ENCODE measurements at regions not wholly inside any gene's neighbourhood (a gene's known extent, or its start where the extent isn't known, plus 50 kb on each side); places are given as distances from the start of the nearest gene placed in this dataset.

DNA sequence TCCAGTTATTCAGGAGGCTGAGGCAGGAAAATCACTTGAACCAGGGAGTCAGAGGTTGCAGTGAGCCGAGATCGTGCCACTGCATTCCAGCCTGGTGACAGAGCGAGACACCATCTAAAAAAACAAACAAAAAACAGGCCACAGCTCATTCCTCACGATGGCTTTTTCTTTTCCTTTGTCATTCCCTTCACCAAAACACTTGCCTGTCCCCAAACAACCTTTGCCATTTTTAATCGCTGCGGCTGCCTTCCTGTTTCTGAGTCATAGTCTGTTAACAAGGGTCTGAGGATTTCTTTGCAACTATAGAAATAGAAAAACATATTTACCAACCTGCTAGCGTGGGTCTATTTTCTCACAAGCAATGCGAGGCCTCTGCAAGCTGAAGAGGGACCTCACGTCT is 123.0 kb upstream of the FSTL4 start:
- Histone ChIP-seq H3K36me3 (no peaks in the 10 kb centered on the region), H3K27me3 (no peaks in the 10 kb centered on the region), H3K4me1 (no peaks in the 10 kb centered on the region), H3K4me3 (no peak overlapping the region), H3K27ac (peak overlapping the region in 1 of 4 donors; percentile 54), H3K9me3 (no peaks in the 10 kb centered on the region)
- ATAC-seq (ENCODE audit: low FRiP score in 2 of 2), result no peak
- TF ChIP-seq, protein P1, sequence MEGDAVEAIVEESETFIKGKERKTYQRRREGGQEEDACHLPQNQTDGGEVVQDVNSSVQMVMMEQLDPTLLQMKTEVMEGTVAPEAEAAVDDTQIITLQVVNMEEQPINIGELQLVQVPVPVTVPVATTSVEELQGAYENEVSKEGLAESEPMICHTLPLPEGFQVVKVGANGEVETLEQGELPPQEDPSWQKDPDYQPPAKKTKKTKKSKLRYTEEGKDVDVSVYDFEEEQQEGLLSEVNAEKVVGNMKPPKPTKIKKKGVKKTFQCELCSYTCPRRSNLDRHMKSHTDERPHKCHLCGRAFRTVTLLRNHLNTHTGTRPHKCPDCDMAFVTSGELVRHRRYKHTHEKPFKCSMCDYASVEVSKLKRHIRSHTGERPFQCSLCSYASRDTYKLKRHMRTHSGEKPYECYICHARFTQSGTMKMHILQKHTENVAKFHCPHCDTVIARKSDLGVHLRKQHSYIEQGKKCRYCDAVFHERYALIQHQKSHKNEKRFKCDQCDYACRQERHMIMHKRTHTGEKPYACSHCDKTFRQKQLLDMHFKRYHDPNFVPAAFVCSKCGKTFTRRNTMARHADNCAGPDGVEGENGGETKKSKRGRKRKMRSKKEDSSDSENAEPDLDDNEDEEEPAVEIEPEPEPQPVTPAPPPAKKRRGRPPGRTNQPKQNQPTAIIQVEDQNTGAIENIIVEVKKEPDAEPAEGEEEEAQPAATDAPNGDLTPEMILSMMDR (IDR thresholded peaks at IDR 0.05), result no peak
- TF ChIP-seq POLR2A (IDR thresholded peaks at IDR 0.05), result no peak
- TF ChIP-seq POLR2AphosphoS5 (IDR thresholded peaks at IDR 0.05), result no peak
- no peak for TF ChIP-seq EP300 (IDR thresholded peaks at IDR 0.05)
- no peak for DNase-seq
- WGBS, 2 donors, result 45 to 46% methylated on average over 9 of the region's 9 CpGs

DNA sequence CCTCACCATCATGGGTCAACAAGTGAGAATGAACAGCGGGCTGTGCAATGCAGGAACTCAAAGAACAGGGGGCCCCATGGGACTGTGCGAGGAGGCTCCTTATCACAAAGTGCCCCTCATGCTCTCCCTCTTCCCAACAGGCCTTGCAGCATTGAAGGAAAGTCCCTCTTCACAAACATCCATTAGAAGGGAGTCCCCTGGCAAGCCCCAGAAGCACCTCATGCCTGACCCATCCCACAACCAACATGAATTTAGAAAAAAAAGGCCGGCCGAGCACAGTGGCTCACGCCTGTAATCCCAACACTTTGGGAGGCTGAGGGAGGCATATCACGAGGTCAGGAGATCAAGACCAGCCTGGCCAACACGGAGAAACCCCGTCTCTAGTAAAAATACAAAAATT is 122.6 kb upstream of the FSTL4 start:
- Histone ChIP-seq H3K4me3 (no peak overlapping the region), H3K36me3 (no peaks in the 10 kb centered on the region), H3K9me3 (no peaks in the 10 kb centered on the region), H3K27me3 (no peaks in the 10 kb centered on the region), H3K27ac (peak overlapping the region in 1 of 4 donors; percentile 54), H3K4me1 (no peaks in the 10 kb centered on the region)
- DNase-seq, result no peak
- TF ChIP-seq POLR2A (IDR thresholded peaks at IDR 0.05), result no peak
- no peak for ATAC-seq (ENCODE audit: low FRiP score in 2 of 2)
- 91% methylated on average over 8 of the region's 8 CpGs for WGBS, 2 donors

DNA sequence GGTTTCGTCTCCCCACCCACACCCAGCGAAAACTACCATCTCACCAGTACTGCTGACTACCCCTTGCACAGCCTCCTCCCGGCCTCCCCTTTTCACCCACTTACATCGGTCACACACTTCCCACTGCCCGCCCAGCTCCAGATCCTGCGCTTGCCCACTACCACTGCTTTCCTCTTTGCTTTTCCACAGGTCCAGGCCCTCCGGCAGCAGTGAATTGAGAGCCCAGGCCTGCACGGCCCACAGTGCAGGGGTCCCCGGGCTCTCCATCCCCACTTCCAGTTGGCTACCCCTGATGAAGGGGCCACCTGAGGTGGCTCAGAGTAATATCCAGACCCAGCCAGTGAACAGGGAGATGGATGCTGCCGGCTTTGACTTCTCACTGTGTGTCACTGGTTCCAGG is 120.2 kb upstream of the FSTL4 start:
- Histone ChIP-seq H3K9me3 (no peaks in the 10 kb centered on the region), H3K4me1 (no peaks in the 10 kb centered on the region), H3K27me3 (no peaks in the 10 kb centered on the region), H3K27ac (no peak overlapping the region), H3K4me3 (no peak overlapping the region), H3K36me3 (no peaks in the 10 kb centered on the region)
- 95 to 97% methylated on average over 9 to 10 of the region's 10 CpGs for WGBS, 2 donors
- TF ChIP-seq EP300 (IDR thresholded peaks at IDR 0.05) (no peak), POLR2A (IDR thresholded peaks at IDR 0.05) (no peak)
- ATAC-seq (ENCODE audit: low FRiP score in 2 of 2), result no peak
- peak in 1 of 2 donors; percentile 40 for DNase-seq

DNA sequence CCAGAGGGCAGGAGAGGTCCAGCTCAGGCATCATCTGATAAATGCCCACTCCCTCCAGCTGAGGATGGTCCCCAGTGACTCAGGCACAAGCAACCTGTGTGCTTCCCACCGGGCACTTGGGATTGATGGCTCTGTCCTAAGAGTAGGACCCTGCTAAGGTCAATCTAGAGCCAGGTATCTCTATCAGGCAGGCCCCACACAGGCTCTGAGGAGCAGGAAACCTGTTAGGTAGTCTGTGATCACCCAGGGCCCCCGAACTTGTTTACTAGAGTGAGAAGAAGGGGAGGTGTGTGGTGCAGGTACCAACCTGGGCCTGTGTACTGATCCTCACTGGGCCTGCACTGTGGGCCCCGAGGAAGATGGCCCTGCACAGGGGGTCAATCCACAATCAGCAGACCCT is 119.6 kb upstream of the FSTL4 start:
- no peak overlapping the region for H3K4me3 ChIP-seq
- WGBS, 2 donors, result 67 to 84% methylated on average over 1 to 3 of the region's 3 CpGs
- ATAC-seq (ENCODE audit: low FRiP score in 2 of 2) (no peak), DNase-seq (no peak)
- no peaks in the 10 kb centered on the region for H3K27me3 ChIP-seq
- no peaks in the 10 kb centered on the region for H3K4me1 ChIP-seq
- H3K36me3 ChIP-seq, result no peaks in the 10 kb centered on the region
- H3K27ac ChIP-seq, result no peak overlapping the region
- TF ChIP-seq EP300 (IDR thresholded peaks at IDR 0.05), result no peak
- no peak for TF ChIP-seq POLR2A (IDR thresholded peaks at IDR 0.05)
- TF ChIP-seq, protein P1 (IDR thresholded peaks at IDR 0.05), result no peak
- no peak for TF ChIP-seq POLR2AphosphoS5 (IDR thresholded peaks at IDR 0.05)
- no peaks in the 10 kb centered on the region for H3K9me3 ChIP-seq

DNA sequence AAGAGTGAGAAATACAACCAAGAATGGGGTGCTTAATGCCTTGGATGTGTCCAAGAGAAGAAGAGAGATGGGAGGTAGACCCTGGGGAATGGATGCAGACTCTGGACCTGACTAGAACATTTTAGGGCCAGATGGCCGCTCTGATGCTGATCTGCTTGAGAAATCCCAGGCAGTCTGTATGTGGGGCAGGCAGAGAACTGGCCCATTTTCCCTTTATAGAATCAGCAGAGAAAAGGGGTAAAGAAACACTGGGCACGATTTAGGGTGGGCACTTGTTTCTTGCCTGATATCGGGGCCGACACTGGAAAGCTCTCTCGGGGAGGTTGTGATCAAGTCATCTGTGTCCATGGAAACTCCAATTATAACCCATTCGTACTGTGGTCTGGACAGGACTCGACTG is 118.5 kb upstream of the FSTL4 start:
- DNase-seq, result no peak
- no peaks in the 10 kb centered on the region for H3K4me1 ChIP-seq
- H3K27ac ChIP-seq, result no peak overlapping the region
- no peaks in the 10 kb centered on the region for H3K9me3 ChIP-seq
- no peak for ATAC-seq (ENCODE audit: low FRiP score in 2 of 2)
- WGBS, 2 donors, result 91 to 92% methylated on average over 7 of the region's 7 CpGs
- no peaks in the 10 kb centered on the region for H3K36me3 ChIP-seq
- no peak overlapping the region for H3K4me3 ChIP-seq
- no peaks in the 10 kb centered on the region for H3K27me3 ChIP-seq
- TF ChIP-seq EP300 (IDR thresholded peaks at IDR 0.05) (no peak), POLR2AphosphoS5 (IDR thresholded peaks at IDR 0.05) (no peak), POLR2A (IDR thresholded peaks at IDR 0.05) (no peak)
- TF ChIP-seq, protein P1 (IDR thresholded peaks at IDR 0.05), result no peak

DNA sequence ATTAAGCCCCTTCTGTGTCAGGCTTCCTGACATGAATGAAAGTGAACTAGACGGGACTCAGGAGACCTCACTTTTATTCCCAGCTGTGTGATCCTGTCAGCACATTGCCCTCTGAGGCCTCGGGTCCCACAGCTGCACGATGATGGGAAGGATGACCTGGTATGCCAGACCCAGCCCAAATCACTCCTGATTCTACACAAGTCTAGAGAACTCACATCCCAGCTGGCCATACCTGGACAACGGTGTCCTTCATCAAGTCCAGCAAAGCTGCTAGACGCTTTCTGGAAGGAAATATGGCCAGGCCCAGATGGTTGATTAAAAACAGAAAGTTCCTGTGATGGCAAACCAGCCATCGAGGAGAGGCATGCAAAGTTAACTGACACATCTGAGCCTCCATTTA is 118.0 kb upstream of the FSTL4 start:
- WGBS, 2 donors, result 87 to 91% methylated on average over 6 of the region's 6 CpGs
- Histone ChIP-seq H3K27me3 (no peaks in the 10 kb centered on the region), H3K27ac (no peak overlapping the region), H3K4me3 (no peak overlapping the region), H3K9me3 (no peaks in the 10 kb centered on the region), H3K36me3 (no peaks in the 10 kb centered on the region), H3K4me1 (no peaks in the 10 kb centered on the region)
- ATAC-seq (ENCODE audit: low FRiP score in 2 of 2) (no peak), DNase-seq (no peak)
- TF ChIP-seq EP300 (IDR thresholded peaks at IDR 0.05) (no peak), POLR2A (IDR thresholded peaks at IDR 0.05) (no peak), POLR2AphosphoS5 (IDR thresholded peaks at IDR 0.05) (no peak)
- TF ChIP-seq, protein P1 (IDR thresholded peaks at IDR 0.05), result no peak
